Lower leg skin (tissue), 3 donors: ENCODE measurements at regions not wholly inside any gene's neighbourhood (a gene's known extent, or its start where the extent isn't known, plus 50 kb on each side); places are given as distances from the start of the nearest gene placed in this dataset.

ENCODE experiments used
- POLR2A ChIP-seq, 2 donors: fragments of 450-650 bp; IDR thresholded peaks; one replicate each; pipeline ENCODE4 v1.6.1; 2016 to 2017; ENCODE audit warnings: antibody characterized with exemption in 2 of 2, mild to moderate bottlenecking in 1 of 2, moderate library complexity in 1 of 2
- TF ChIP-seq, protein P1 (sequence below), 3 donors: fragments of 450-650 bp; IDR thresholded peaks; one replicate each; pipeline ENCODE4 v1.5.1; 2016; ENCODE audit warnings: antibody characterized with exemption in 3 of 3, mild to moderate bottlenecking in 3 of 3, moderate library complexity in 2 of 3

DNA sequence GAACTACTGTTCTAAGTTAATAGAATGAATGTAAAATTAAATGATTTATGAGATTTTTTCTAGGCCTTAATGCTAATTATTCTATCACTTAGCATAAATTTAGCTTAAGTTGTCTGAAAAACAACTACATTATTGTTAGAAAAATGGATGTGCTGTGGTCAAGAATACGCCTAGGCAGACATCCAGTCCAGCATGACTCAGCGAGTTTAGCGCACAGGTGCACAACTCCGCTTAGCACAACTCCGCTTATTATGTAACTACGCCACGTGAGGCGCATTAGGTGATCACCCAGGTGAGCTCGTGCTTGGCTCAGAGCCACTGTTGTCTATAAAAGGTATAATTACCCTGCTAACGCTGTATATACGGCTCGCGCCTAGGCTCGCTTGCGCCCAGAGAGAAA, 1043.6 kb upstream of the ADGRL4 start:
- TF ChIP-seq POLR2A (IDR thresholded peaks at IDR 0.05): no peak
- TF ChIP-seq, protein P1, sequence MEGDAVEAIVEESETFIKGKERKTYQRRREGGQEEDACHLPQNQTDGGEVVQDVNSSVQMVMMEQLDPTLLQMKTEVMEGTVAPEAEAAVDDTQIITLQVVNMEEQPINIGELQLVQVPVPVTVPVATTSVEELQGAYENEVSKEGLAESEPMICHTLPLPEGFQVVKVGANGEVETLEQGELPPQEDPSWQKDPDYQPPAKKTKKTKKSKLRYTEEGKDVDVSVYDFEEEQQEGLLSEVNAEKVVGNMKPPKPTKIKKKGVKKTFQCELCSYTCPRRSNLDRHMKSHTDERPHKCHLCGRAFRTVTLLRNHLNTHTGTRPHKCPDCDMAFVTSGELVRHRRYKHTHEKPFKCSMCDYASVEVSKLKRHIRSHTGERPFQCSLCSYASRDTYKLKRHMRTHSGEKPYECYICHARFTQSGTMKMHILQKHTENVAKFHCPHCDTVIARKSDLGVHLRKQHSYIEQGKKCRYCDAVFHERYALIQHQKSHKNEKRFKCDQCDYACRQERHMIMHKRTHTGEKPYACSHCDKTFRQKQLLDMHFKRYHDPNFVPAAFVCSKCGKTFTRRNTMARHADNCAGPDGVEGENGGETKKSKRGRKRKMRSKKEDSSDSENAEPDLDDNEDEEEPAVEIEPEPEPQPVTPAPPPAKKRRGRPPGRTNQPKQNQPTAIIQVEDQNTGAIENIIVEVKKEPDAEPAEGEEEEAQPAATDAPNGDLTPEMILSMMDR (IDR thresholded peaks at IDR 0.05): no peak
